NCI-H146 treated with DMSO at 0.1 percent for 48 hours (cell line): ENCODE measurements at regions not wholly inside any gene's neighbourhood (a gene's known extent, or its start where the extent isn't known, plus 50 kb on each side); places are given as distances from the start of the nearest gene placed in this dataset.

Experiments used
- DNase-seq: peaks from one replicate; lab custom pipeline; 2025; ENCODE audit not compliant: unreplicated experiment; lab: John Stamatoyannopoulos, UW

DNA sequence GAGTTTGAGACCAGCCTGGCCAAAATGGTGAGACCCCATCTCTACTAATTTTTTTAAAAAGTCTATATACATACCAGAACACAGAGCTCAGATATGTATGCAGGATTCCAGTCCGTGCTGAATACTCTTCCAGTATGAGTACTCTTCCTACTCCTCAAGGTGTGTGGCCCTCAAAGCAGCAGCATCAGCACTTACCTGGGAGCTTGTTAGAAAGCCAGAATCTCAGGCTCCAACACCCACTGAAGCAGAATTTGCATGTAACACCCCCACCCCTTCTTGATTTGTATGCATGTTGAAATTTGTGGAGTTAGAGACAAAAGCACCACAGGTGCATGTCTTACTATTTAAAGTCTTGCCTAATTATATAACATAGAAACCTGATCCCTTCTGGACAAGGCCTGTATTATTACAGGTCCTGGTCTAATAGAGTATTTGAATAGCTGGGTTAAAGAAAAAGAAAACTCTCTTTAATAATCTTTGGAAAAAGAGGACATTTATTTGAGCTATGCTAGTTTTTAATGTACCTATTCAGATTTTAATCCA is 50.3 kb upstream of the NFE2L2 start:
- DNase-seq: peak; percentile 70

DNA sequence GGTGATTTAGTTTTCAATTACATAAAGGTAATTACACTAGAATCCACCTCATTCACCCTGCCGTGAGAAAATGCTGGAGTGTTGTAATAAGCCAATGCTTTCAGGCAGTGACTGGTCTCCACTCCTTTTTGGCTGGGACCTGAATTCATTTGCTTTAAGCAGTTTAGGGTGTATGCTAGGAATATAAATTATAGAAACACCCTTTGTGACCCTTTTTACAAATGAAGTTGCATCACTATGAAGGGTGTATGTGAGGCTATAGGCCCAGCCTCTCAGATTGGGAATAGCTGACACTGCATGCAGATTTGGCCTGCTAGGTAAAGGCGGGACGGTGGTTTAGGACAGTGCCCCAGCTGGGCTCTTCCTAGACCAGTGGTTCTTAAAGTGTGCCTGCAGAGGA is 50.8 kb upstream of the NFE2L2 start:
- no peak for DNase-seq

DNA sequence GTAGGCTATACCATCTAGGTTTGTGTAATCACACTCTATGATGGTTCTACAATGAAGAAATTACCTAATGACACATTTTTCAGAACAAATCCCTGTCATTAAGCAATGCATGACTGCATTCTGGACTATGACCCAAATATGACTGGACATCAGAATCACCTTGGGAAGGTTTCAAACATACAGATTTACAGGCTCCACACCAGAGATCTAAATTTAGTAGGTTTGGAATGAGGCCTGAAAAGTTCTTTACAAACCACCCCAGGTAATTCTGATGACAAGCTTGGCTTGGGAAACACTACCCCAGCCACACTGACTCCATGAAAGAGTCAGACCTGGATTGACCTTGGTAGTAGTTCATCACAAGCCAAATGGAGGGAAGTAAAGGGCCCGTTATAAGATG is 52.2 kb upstream of the NFE2L2 start:
- DNase-seq: no peak

DNA sequence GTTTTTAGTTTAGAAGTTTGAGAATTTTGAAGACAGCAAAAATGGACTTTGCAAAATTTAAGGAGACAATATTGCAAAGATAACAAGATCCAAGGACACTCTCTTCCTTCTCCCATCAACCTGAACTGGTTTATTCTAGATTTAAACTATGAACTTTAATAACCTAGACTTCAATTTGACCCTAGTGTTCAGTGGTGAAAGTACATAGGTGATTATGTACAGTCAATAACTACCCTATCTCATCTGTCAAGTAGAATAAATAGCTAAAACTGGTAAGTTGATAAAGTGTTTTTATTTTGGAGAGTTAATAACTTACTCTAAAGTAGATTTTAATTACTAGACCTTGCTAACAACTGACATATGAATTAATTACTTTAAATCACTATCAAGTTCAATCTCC is 52.9 kb upstream of the NFE2L2 start:
- no peak for DNase-seq

DNA sequence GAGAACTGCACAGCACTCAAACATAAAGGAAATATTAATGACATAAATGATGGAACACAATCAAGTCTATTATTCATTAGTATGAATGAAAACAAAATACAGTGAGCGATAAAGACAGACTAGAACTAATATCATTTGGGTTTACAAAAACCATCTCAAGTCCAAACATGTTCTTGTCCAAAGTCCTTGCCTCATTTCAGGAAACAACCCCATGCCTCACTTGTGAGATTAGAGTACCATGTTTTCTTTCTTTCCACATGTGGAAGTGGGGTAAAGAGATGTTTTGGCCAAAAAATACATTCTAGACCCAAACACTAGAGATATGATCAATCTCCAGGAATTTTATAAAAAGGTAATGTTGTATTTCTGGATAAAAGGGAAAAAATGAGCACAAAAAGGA is 53.3 kb upstream of the NFE2L2 start:
- DNase-seq: no peak

DNA sequence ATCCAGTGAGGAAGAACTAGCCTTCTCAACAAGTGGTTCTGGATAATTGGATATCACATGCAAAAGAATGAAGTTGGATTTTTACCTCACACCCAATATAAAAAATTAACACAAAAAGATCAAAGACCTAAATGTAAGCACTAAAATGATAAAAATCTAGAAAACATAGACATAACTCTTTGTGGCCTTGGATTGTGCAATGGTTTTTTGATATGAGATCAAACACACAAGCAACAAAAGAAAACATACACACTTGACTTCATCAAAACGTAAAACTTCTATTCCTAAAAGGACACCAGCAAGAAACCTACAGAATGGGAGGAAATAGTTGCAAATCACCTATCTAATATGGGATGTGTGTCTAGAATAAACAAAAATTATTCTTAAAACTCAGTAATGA is 54.1 kb upstream of the NFE2L2 start:
- no peak for DNase-seq

DNA sequence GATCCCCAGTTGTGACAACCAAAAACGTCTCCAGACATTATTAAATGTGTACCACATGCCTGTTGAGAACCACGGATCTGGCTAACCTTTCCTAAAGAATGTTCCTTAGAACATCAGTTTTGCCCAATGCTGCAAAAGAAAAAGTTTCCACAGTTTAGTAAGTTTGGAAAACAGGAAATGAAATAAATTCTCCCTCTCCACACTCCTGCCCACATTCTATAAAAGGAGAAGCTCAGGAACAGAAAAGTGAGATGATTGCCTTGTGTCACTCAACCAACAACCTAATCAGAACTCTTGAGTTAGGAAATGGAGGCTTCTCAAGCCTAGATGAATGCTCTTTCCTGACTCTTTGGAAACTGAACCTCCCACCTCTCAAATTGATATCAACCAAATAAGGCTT is 56.1 kb upstream of the NFE2L2 start:
- DNase-seq: no peak

DNA sequence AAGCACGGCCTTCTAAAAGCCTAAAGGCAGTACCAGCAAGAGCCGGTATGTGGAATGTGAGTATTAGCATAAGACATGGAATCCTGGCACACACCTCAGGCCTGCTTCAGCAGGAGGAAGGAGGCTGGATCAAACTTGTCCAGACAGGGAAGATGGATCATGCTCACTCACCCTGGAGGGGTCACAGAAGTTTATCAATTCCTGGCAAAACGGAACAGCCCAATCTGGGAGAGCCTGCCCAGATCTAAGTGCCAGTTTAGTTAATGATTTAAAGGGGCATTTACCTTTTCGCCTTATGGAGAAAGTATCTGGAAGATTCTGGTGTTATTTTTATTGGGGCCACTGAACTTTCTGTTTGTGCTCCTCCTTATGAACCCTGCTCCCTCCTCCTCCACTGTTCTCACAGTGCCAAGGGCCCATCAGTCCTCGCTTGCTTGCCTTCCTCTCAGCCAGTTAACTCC is 58.3 kb upstream of the NFE2L2 start:
- no peak for DNase-seq

DNA sequence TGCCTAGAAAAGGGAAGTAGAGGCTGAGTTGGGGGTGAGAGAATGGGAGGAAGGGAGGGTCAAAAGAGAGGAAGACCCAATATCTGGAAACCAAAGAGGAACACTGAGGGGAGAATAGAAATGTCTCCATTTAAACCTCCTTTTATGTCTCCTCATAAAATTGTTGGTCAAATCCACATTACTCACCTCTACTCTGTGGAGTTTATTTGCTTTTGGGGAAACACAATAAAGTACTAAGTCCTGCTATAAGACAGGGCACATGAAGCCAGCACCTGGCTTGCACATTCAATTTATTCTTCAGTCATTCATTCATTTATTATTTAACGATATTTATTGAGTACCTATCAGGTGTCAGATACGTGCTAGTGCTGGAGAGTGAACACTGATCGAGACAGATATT is 60.3 kb upstream of the NFE2L2 start:
- no peak for DNase-seq

DNA sequence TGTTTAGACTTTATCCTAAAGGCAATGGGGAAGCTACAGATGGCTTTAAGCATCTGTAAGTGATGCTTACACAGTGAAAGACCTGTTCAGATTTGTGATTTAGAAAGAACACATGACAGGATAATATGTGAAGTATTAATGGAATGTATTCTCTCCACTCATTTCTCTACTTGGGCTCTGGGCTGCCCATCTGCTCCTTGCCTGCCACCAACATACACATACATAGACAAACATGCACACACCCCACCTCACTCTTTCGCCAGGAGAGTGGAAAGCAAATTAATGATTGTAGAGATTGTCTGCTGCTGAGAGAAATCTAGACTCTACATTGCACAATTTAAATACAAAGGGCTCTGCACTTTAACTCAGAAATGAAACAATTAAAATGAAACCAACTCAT is 61.0 kb upstream of the NFE2L2 start:
- no peak for DNase-seq

DNA sequence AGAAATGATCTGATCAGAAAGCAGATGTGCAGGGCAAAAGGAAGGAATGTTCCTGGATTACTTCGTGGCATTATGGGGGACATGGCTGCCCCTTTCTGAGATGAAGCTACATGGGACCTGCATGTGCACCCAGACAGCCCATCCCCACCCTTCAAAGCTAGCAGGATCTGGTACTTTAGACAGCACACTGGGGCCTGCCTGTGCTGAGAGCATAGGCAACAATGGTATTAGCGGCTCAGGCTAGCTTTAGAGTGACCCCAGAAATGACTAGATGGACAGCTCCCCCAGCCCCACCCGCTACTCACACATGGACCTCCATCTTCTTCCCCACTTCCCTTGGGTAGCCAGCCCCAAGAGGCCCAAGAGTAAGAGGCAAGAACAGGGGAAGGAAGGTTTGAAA is 61.5 kb upstream of the NFE2L2 start:
- DNase-seq: no peak

DNA sequence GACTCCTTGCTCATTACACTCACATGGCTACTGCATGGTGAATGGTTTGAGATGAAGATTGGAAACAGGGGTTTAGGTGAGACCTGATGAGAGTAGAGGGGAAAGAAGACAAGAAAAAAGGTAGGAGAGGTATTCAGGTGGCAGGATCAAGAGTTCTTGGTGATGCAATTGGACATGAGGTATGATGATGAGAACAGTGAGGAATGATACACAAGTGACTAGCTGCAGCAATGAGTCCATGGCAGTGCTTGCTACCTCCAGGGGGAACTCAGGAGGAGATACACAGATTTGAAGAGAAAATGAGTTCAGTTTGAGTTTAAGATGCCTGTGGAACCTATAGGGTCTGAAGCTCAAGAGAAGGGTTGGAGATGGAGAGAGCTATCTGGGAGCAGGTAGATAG is 62.1 kb upstream of the NFE2L2 start:
- no peak for DNase-seq

DNA sequence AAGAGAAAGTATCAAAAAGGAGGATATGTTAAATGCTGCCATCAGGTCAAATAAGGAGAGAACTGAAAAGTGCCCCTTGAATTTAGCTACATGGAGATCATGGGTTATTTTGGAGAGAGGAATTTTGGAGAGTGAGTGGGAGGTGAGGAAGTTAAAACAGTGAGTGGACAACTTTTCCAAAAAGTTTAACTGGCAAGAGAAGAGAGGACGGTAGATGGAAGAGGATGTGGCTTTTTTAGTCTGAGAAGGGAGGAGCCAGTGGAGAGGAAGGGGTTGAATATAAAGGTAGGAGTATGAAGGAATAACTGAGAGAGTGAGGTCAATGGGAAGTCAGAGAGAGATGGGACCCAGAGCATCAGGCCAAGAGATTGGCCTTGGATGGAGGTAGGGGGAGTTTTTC is 62.5 kb upstream of the NFE2L2 start:
- DNase-seq: no peak

DNA sequence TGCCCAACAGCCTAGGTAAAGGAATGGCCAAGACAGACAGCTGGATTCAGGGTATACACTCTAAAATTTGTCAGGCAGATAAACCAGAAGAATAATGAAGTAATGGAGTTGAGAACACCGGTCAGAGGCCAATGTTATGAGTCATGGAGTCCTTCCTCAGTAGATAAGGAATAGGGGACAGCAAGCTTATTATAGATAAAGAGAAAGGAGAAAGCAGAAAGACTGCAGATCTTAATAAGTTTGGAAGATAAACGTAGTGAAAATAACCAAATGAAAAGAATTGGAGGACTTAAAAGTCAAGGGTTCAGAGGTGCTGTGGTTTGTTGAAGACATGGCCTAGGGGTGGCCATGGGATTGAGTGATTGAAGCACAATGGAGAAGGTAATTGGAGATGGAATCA is 63.5 kb upstream of the NFE2L2 start:
- no peak for DNase-seq

DNA sequence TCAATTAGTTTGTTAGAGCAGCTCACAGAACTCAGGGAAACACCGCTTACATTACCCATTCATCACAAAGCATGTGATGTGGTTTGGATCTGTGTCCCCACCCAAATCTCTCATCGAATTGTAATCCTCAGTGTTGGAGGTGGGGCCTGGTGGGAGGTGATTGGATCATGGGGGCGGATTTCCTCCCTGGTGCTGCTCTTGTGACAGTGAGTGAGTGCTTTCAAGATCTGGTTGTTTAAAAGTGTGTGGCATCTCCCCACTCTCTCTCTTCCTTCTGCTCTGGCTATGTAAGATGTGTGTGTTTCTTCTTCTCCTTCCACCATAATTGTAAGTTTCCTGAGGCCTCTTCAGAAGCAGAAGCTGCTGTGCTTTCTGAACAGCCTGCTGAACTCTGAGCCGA is 63.5 kb upstream of the AGPS start:
- no peak for DNase-seq

DNA sequence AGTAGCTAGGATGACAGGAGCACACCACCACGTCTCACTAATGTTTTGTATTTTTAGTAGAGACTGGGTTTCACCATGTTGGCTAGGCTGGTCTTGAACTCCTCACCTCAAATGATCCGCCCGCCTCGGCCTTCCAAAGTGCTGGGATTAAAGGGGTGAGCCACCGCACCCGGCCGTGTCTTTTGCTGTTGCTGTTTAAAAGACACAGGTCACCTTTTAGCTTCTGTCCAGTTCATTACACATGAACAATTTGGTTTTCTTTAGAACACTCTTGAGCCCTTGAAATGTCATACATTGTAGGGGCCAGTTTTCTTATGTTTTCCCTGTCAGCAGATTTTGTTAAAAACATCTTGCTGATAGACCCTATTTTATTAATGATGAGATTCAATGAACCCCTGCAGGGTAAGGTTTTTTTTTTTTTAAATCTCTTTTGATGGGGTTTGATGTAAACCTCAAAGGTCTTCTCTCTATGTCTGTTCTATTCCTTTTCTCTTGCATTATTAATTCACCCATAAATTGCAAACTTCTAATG is 61.0 kb upstream of the AGPS start:
- DNase-seq: no peak

DNA sequence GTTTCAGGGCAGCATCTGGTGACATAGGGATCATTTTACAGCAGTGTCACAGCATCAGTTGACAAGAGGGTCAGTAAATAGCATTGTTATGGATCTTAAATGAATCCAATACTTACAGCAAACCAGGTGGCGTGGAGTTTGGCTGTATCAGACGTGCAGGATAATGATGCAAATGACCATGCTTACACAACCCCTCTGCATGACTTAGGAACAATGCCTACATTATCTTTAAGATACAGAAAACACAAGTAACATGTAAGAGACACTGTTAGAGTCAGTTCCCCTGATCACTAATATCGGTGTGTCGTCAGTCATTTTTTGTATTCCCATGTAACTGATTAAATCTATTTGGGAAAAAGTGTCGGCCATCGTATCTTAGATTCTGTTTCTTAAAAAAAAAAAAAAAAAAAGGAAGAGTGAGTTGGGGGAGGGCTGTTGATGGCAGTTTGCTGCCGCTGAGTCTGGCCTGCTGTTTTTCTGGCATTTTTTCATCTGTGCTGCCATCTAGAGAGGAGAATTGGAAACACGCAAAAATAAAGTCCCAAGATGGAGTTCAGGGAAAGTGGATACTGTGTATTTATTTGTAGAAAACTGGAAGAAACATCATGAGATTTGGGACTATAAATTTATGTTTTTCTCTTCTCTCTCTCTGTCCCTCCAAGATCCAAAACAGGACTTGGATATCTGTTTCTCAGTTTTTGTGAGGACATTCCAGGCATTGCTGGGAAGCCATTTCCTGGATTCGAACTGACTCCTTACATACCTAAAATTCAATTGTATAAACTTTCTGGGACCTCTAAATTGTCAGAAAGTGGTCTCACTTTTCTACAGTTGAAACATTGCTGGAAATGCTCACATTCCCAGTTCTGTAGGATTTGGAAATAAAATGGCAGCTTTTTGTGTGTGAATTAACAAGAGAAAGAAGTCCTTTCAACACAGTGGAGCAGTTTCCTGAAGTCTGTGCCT is 60.3 kb upstream of the AGPS start:
- DNase-seq: peak; percentile 52

DNA sequence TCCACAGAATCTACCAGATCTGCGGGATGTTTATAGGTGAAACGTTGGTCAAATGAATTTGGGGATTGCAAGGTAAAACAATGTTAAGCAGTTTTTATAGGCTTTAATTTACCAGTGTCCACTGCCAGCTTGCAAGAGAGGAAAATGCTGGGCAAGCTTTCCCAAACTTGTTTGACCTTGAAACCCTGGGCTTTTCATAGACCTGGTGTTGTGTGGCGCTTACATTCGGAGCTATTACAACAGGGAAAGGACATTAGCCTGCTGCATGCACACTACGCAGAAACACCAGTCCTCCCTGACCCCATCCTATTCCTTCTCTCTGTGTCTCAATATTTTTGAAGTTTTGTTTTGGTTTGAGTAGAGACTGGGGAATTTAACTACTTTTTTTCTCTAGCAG is 59.6 kb upstream of the AGPS start:
- DNase-seq: no peak

DNA sequence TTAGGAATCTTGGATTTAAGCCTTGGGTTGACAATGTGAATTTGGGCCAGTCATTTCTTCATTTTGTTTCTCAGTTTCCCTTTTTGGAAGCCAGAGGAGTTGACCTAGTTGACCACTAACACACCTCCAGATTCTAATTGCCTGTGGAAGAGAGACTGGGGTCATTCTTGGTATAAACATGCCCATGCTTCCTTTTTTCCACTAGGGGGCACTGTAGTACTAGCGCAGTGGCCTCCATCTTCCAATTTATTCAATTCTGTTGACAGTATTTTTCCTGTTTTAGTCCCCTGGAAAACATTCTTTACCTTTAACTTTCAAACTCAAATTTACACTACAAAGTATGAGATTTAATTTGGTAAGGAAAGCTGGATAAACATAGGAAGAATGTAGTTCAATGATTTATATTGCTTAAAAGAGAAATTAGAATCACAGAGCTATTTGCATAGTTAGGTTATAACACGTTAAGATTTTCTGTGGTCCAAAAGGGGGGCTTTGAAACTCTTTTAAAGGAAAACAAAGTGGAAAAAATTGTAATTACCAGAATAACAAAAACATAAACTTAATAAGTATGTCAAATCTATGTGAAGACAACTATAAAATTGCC is 57.5 kb upstream of the AGPS start:
- peak; percentile 56 for DNase-seq

DNA sequence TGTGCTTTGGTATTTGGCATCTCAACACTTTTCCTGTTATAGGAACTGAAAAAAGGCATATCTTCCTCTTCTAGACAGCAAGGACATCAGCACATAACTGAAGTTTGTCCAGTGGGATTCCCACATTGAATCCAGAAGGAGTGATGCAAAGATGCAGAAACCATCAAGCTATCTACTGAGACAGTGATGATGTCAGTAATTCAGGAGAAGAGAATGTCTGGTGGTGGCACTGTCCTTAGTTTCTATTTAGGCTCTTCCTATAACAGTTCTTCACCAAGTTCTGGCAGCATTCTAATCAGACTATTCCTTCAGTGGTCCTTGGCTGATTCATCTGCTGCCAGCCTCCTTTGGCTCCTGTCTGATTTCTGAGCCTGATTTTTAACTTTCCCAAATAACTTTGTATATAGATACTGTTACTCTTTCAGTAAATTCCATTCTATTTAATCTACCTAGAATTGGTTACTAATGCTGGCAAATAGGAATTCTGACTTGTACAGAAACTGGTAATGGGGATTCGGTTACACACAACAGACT is 56.6 kb upstream of the AGPS start:
- DNase-seq: no peak

DNA sequence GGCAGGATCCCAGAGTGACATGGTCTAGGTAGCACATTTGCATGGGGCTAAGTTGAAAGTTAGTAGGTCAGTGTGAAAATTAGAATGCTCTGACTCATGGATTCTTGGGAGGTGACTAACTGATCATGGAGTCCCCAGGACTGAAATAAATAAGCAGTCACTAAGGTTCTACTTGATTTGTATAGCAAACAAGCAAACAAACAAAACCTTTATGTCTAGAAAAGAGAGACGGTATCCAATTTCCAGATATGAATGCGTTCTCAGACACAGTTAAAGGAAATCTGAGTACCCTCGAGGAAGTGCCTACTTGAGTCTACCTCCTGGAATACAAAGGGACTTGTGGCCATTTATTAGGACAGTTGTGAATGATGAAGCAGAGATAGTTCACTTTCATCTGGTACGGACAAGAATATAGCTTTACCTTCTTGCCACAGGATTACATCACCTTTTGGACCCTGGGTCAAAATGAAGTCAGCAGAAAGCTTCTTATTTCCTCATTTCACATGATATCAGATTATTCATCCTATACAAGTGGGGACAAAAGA is 54.3 kb upstream of the AGPS start:
- no peak for DNase-seq

DNA sequence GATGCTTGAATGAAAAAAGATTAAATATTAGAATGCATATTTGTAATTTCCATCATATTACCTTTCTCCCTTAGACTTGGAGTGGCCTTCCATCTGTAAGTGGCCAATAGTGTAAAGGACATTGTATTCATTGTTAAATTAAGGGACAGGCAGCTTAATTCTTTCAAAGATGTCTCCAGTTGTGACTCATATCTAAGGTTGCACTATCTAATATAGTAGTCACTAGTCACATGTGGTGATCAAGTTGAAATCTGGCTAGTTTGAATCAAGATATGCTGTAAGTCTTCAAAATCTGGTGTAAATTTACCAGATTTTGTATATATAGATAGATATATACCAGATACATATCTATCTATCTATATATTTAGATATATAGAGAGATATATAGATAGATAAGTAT is 52.4 kb upstream of the AGPS start:
- DNase-seq: no peak
